Body of pancreas (tissue), 4 donors: ENCODE measurements at regions not wholly inside any gene's neighbourhood (a gene's known extent, or its start where the extent isn't known, plus 50 kb on each side); places are given as distances from the start of the nearest gene placed in this dataset.

Experiments
- POLR2A ChIP-seq, 3 donors: fragments of 450-650 bp; IDR thresholded peaks; one replicate each; pipeline ENCODE4 v1.6.1; 2016; ENCODE audit warnings: antibody characterized with exemption in 3 of 3, mild to moderate bottlenecking in 2 of 3
- TF ChIP-seq, protein P1 (sequence below), 7 experiments: fragments of 450-650 bp in 4 of 7; fragments of 200-600 bp in 3 of 7; sonication (generic) in 3 of 7; IDR thresholded peaks; one replicate each; pipeline ENCODE4 v1.5.1; 2016 to 2019; ENCODE audit warnings: antibody characterized with exemption in 7 of 7

- TF ChIP-seq, protein P1, sequence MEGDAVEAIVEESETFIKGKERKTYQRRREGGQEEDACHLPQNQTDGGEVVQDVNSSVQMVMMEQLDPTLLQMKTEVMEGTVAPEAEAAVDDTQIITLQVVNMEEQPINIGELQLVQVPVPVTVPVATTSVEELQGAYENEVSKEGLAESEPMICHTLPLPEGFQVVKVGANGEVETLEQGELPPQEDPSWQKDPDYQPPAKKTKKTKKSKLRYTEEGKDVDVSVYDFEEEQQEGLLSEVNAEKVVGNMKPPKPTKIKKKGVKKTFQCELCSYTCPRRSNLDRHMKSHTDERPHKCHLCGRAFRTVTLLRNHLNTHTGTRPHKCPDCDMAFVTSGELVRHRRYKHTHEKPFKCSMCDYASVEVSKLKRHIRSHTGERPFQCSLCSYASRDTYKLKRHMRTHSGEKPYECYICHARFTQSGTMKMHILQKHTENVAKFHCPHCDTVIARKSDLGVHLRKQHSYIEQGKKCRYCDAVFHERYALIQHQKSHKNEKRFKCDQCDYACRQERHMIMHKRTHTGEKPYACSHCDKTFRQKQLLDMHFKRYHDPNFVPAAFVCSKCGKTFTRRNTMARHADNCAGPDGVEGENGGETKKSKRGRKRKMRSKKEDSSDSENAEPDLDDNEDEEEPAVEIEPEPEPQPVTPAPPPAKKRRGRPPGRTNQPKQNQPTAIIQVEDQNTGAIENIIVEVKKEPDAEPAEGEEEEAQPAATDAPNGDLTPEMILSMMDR (IDR thresholded peaks at IDR 0.05), result no peak
- no peak for TF ChIP-seq POLR2A (IDR thresholded peaks at IDR 0.05)
These were observed 860.1 kb downstream of the TBC1D22A start for GRCh38 chr22:47622541-47622940.
